ENCODE measurements at regions not wholly inside any gene's neighbourhood (a gene's known extent, or its start where the extent isn't known, plus 50 kb on each side); places are given as distances from the start of the nearest gene placed in this dataset.

GRCh38 chr1:82264802-82265201 lies 464.1 kb downstream of the ADGRL2 start:
- Histone ChIP-seq H3K4me3 (no peak overlapping the region), H3K36me3 (no peaks in the 10 kb centered on the region), H3K9me3 (no peaks in the 10 kb centered on the region), H3K27ac (replicated peaks in 1 of 4) (no peak overlapping the region), H3K27me3 (no peaks in the 10 kb centered on the region), H3K4me1 (peaks cover 0 to 8% (median 3%) of the 10 kb centered on the region in 4 donors)
- TF ChIP-seq POLR2AphosphoS5 (IDR thresholded peaks at IDR 0.05): no peak
- no peak for TF ChIP-seq POLR2A (IDR thresholded peaks at IDR 0.05; ENCODE audit: low read depth)
- TF ChIP-seq CTCF (IDR thresholded peaks at IDR 0.05): no peak
- WGBS: 91% methylated on average over 3 of the region's 3 CpGs
- intact Hi-C loops (cut with DNase I): no loop called here
- DNase-seq (ENCODE audit: extremely low spot score): no peak

GRCh38 chr1:82263396-82263795 lies 462.7 kb downstream of the ADGRL2 start:
- no peaks in the 10 kb centered on the region for H3K9me3 ChIP-seq
- intact Hi-C loops (cut with DNase I): no loop called here
- TF ChIP-seq POLR2A (IDR thresholded peaks at IDR 0.05; ENCODE audit: low read depth) (no peak), EP300 (IDR thresholded peaks at IDR 0.05) (no peak), CTCF (IDR thresholded peaks at IDR 0.05) (no peak), POLR2AphosphoS5 (IDR thresholded peaks at IDR 0.05) (no peak)
- no peaks in the 10 kb centered on the region for H3K36me3 ChIP-seq
- H3K4me3 ChIP-seq: no peak overlapping the region
- WGBS: 48% methylated on average over 1 of the region's 1 CpG
- H3K27ac ChIP-seq (replicated peaks in 1 of 4): no peak overlapping the region
- peaks cover 0 to 5% (median 1%) of the 10 kb centered on the region in 4 donors for H3K4me1 ChIP-seq
- no peaks in the 10 kb centered on the region for H3K27me3 ChIP-seq
- no peak for DNase-seq (ENCODE audit: extremely low spot score)

- Histone ChIP-seq H3K36me3 (no peaks in the 10 kb centered on the region), H3K27me3 (no peaks in the 10 kb centered on the region), H3K4me3 (no peak overlapping the region), H3K4me1 (peaks cover 0 to 5% (median 1%) of the 10 kb centered on the region in 4 donors), H3K9me3 (no peaks in the 10 kb centered on the region), H3K27ac (replicated peaks in 1 of 4) (no peak overlapping the region)
- no peak for TF ChIP-seq CTCF (IDR thresholded peaks at IDR 0.05)
- TF ChIP-seq EP300 (IDR thresholded peaks at IDR 0.05): no peak
- no peak for TF ChIP-seq POLR2A (IDR thresholded peaks at IDR 0.05; ENCODE audit: low read depth)
- TF ChIP-seq POLR2AphosphoS5 (IDR thresholded peaks at IDR 0.05): no peak
- no peak for DNase-seq (ENCODE audit: extremely low spot score)
- 53% methylated on average over 1 of the region's 1 CpG for WGBS
- intact Hi-C loops (cut with DNase I): no loop called here
Measured at GRCh38 chr1:82260666-82261065, 459.9 kb downstream of the ADGRL2 start.

- no peaks in the 10 kb centered on the region for H3K27me3 ChIP-seq
- DNase-seq (ENCODE audit: extremely low spot score): no peak
- H3K36me3 ChIP-seq: no peaks in the 10 kb centered on the region
- TF ChIP-seq POLR2AphosphoS5 (IDR thresholded peaks at IDR 0.05): no peak
- TF ChIP-seq POLR2A (IDR thresholded peaks at IDR 0.05; ENCODE audit: low read depth): no peak
- no peak for TF ChIP-seq EP300 (IDR thresholded peaks at IDR 0.05)
- TF ChIP-seq CTCF (IDR thresholded peaks at IDR 0.05): no peak
- WGBS: 77% methylated on average over 1 of the region's 1 CpG
- intact Hi-C loops (cut with DNase I): no loop called here
- H3K4me3 ChIP-seq: no peak overlapping the region
- H3K27ac ChIP-seq (replicated peaks in 1 of 4): no peak overlapping the region
- H3K9me3 ChIP-seq: no peaks in the 10 kb centered on the region
- peaks cover 0 to 5% (median 1%) of the 10 kb centered on the region in 4 donors for H3K4me1 ChIP-seq
Measured at GRCh38 chr1:82260051-82260450, 459.3 kb downstream of the ADGRL2 start.

- H3K27ac ChIP-seq (replicated peaks in 1 of 4): no peak overlapping the region
- no peaks in the 10 kb centered on the region for H3K9me3 ChIP-seq
- 96% methylated on average over 5 of the region's 5 CpGs for WGBS
- TF ChIP-seq POLR2AphosphoS5 (IDR thresholded peaks at IDR 0.05): no peak
- TF ChIP-seq EP300 (IDR thresholded peaks at IDR 0.05): no peak
- TF ChIP-seq POLR2A (IDR thresholded peaks at IDR 0.05; ENCODE audit: low read depth): no peak
- TF ChIP-seq CTCF (IDR thresholded peaks at IDR 0.05): no peak
- intact Hi-C loops (cut with DNase I): no loop called here
- peaks cover 0 to 5% (median 1%) of the 10 kb centered on the region in 4 donors for H3K4me1 ChIP-seq
- H3K36me3 ChIP-seq: no peaks in the 10 kb centered on the region
- no peaks in the 10 kb centered on the region for H3K27me3 ChIP-seq
- no peak for DNase-seq (ENCODE audit: extremely low spot score)
- H3K4me3 ChIP-seq: no peak overlapping the region
Measured at GRCh38 chr1:82258887-82259286, 458.2 kb downstream of the ADGRL2 start.
